GM13976 (cell line): ENCODE measurements at regions not wholly inside any gene's neighbourhood (a gene's known extent, or its start where the extent isn't known, plus 50 kb on each side); places are given as distances from the start of the nearest gene placed in this dataset.

Source experiments
- DNase-seq: peaks from one replicate; pipeline ENCODE4 v3.0.0; 2012; ENCODE audit warnings: low spot score
- CTCF ChIP-seq: IDR thresholded peaks from 2 replicates; pipeline ENCODE4 v1.5.1; 2012; ENCODE audit warnings: borderline replicate concordance, mild to moderate bottlenecking; ENCODE audit not compliant: insufficient read depth; ENCODE audit errors: extremely low read depth, missing control alignments, control extremely low read depth
- in situ Hi-C: fragments of 300-500 bp; cut with MboI; formaldehyde crosslinking; loops from one replicate; pipeline ENCODE4 v1.12.0; 2022; ENCODE audit warnings: low sequenced_read_pairs, mixed read lengths, inconsistent platforms; ENCODE audit not compliant: unreplicated experiment

- no peak for TF ChIP-seq CTCF
- DNase-seq: no peak
- in situ Hi-C loops: no loop called here
These were observed 161.7 kb downstream of the SOX9 start for GRCh38 chr17:72282439-72283029.

GRCh38 chr17:72284806-72285205 lies 164.0 kb downstream of the SOX9 start:
- in situ Hi-C loops: no loop called here

GRCh38 chr17:72287586-72287985 lies 166.8 kb downstream of the SOX9 start:
- DNase-seq: no peak
- in situ Hi-C loops: no loop called here
- TF ChIP-seq CTCF: no peak

More at GRCh38 chr17:72284806-72285205, 164.0 kb downstream of the SOX9 start:
- no peak for DNase-seq
- TF ChIP-seq CTCF: no peak

- in situ Hi-C loops: no loop called here
- no peak for TF ChIP-seq CTCF
- no peak for DNase-seq
These were observed 173.7 kb downstream of the SOX9 start for GRCh38 chr17:72294487-72294893.

- DNase-seq: no peak
- no peak for TF ChIP-seq CTCF
- in situ Hi-C loops: no loop called here
These were observed 175.1 kb downstream of the SOX9 start for GRCh38 chr17:72295916-72296315.

- no peak for TF ChIP-seq CTCF
- DNase-seq: no peak
- in situ Hi-C loops: no loop called here
These were observed 175.6 kb downstream of the SOX9 start for GRCh38 chr17:72296456-72296855.
